ENCODE measurements at regions not wholly inside any gene's neighbourhood (a gene's known extent, or its start where the extent isn't known, plus 50 kb on each side); places are given as distances from the start of the nearest gene placed in this dataset.

GRCh38 chrX:20477836-20478524 is 211.3 kb upstream of the RPS6KA3 start:
- intact Hi-C loops (cut with DNase I; ENCODE audit: low total_unique reads), result no loop called here
- H3K27me3 ChIP-seq, result no peaks in the 10 kb centered on the region
- H3K27ac ChIP-seq, result no peak overlapping the region
- no peaks in the 10 kb centered on the region for H3K36me3 ChIP-seq
- H3K9me3 ChIP-seq, result no peaks in the 10 kb centered on the region
- no peak overlapping the region for H3K4me3 ChIP-seq
- TF ChIP-seq POLR2A (IDR thresholded peaks at IDR 0.05), result no peak
- no peak for TF ChIP-seq CTCF (IDR thresholded peaks at IDR 0.05)
- no peak for DNase-seq
- no peaks in the 10 kb centered on the region for H3K4me1 ChIP-seq

GRCh38 chrX:20477219-20477618 is 210.5 kb upstream of the RPS6KA3 start:
- no peaks in the 10 kb centered on the region for H3K36me3 ChIP-seq
- no peaks in the 10 kb centered on the region for H3K27me3 ChIP-seq
- H3K4me1 ChIP-seq, result no peaks in the 10 kb centered on the region
- no peak for TF ChIP-seq CTCF (IDR thresholded peaks at IDR 0.05)
- TF ChIP-seq POLR2A (IDR thresholded peaks at IDR 0.05), result no peak
- no peak overlapping the region for H3K27ac ChIP-seq
- no peaks in the 10 kb centered on the region for H3K9me3 ChIP-seq
- H3K4me3 ChIP-seq, result no peak overlapping the region
- no peak for DNase-seq
- intact Hi-C loops (cut with DNase I; ENCODE audit: low total_unique reads), result no loop called here

GRCh38 chrX:20472620-20473258 is 206.0 kb upstream of the RPS6KA3 start:
- no peaks in the 10 kb centered on the region for H3K36me3 ChIP-seq
- no peak overlapping the region for H3K4me3 ChIP-seq
- H3K9me3 ChIP-seq, result no peaks in the 10 kb centered on the region
- intact Hi-C loops (cut with DNase I; ENCODE audit: low total_unique reads), result no loop called here
- H3K4me1 ChIP-seq, result no peaks in the 10 kb centered on the region
- no peaks in the 10 kb centered on the region for H3K27me3 ChIP-seq
- DNase-seq, result no peak
- TF ChIP-seq CTCF (IDR thresholded peaks at IDR 0.05) (no peak), POLR2A (IDR thresholded peaks at IDR 0.05) (no peak)
- no peak overlapping the region for H3K27ac ChIP-seq

GRCh38 chrX:20472148-20472547 is 205.4 kb upstream of the RPS6KA3 start:
- H3K36me3 ChIP-seq, result no peaks in the 10 kb centered on the region
- no peaks in the 10 kb centered on the region for H3K9me3 ChIP-seq
- no peak overlapping the region for H3K4me3 ChIP-seq
- no peak overlapping the region for H3K27ac ChIP-seq
- DNase-seq, result no peak
- no peaks in the 10 kb centered on the region for H3K4me1 ChIP-seq
- intact Hi-C loops (cut with DNase I; ENCODE audit: low total_unique reads), result no loop called here
- TF ChIP-seq POLR2A (IDR thresholded peaks at IDR 0.05) (no peak), CTCF (IDR thresholded peaks at IDR 0.05) (no peak)
- no peaks in the 10 kb centered on the region for H3K27me3 ChIP-seq

GRCh38 chrX:20471483-20471882 is 204.8 kb upstream of the RPS6KA3 start:
- no peaks in the 10 kb centered on the region for H3K27me3 ChIP-seq
- H3K4me1 ChIP-seq, result no peaks in the 10 kb centered on the region
- no peak overlapping the region for H3K4me3 ChIP-seq
- no peaks in the 10 kb centered on the region for H3K36me3 ChIP-seq
- no peaks in the 10 kb centered on the region for H3K9me3 ChIP-seq
- intact Hi-C loops (cut with DNase I; ENCODE audit: low total_unique reads), result no loop called here
- DNase-seq, result no peak
- TF ChIP-seq CTCF (IDR thresholded peaks at IDR 0.05), result no peak
- TF ChIP-seq POLR2A (IDR thresholded peaks at IDR 0.05), result no peak
- H3K27ac ChIP-seq, result no peak overlapping the region
